KMS-11 (cell line): ENCODE measurements at regions not wholly inside any gene's neighbourhood (a gene's known extent, or its start where the extent isn't known, plus 50 kb on each side); places are given as distances from the start of the nearest gene placed in this dataset.

ENCODE experiments used
- H2AFZ ChIP-seq: fragments of 200-600 bp; sonication (generic); 2 replicates; pipeline ENCODE4 v1.6.1; 2016; ENCODE audit warnings: antibody characterized with exemption, mixed run types, low read depth
- H3K27ac ChIP-seq: fragments of 200-600 bp; sonication (generic); 2 replicates; pipeline ENCODE4 v1.6.1; 2016; ENCODE audit warnings: mild to moderate bottlenecking, mixed run types
- H3K27me3 ChIP-seq: fragments of 200-600 bp; sonication (generic); 2 replicates; pipeline ENCODE4 v1.6.1; 2017; ENCODE audit warnings: mild to moderate bottlenecking, low read depth, mixed run types, moderate library complexity; ENCODE audit not compliant: insufficient read depth
- H3K36me3 ChIP-seq: fragments of 200-600 bp; sonication (generic); 2 replicates; pipeline ENCODE4 v1.6.1; 2017; ENCODE audit warnings: mild to moderate bottlenecking, mixed run types; ENCODE audit not compliant: insufficient read depth
- H3K4me1 ChIP-seq: fragments of 200-600 bp; sonication (generic); 2 replicates; pipeline ENCODE4 v1.6.1; 2016; ENCODE audit warnings: mild to moderate bottlenecking, low read depth, mixed run types; ENCODE audit not compliant: poor library complexity, severe bottlenecking
- H3K4me2 ChIP-seq: fragments of 200-600 bp; sonication (generic); 2 replicates; pipeline ENCODE4 v1.7.0; 2016; ENCODE audit warnings: mild to moderate bottlenecking, mixed run types
- H3K4me3 ChIP-seq: fragments of 200-600 bp; sonication (generic); IDR thresholded peaks from 2 replicates; pipeline ENCODE4 v1.6.1; 2017; ENCODE audit warnings: low read depth, low read length, mixed read lengths; ENCODE audit not compliant: insufficient read depth
- H3K79me2 ChIP-seq: fragments of 200-600 bp; sonication (generic); 2 replicates; pipeline ENCODE4 v1.6.1; 2016; ENCODE audit warnings: low read depth, mixed run types; ENCODE audit not compliant: insufficient read depth
- H3K9ac ChIP-seq: fragments of 200-600 bp; sonication (generic); 2 replicates; pipeline ENCODE4 v1.6.1; 2016; ENCODE audit warnings: mild to moderate bottlenecking, mixed run types
- H4K20me1 ChIP-seq: fragments of 200-600 bp; sonication (generic); 2 replicates; pipeline ENCODE4 v1.6.1; 2016; ENCODE audit warnings: mild to moderate bottlenecking, mixed run types; ENCODE audit not compliant: insufficient read depth
- CTCF ChIP-seq: fragments of 200-600 bp; sonication (generic); conservative IDR thresholded peaks from 2 replicates; pipeline ENCODE4 v1.6.1; 2017; ENCODE audit warnings: low read depth, mild to moderate bottlenecking, antibody characterized with exemption, low read length, moderate library complexity, mixed read lengths

- no peak overlapping the region for H3K4me2 ChIP-seq
- no peaks in the 10 kb centered on the region for H4K20me1 ChIP-seq
- no peaks in the 10 kb centered on the region for H3K36me3 ChIP-seq
- no peak overlapping the region for H3K4me3 ChIP-seq
- H3K27ac ChIP-seq = no peak overlapping the region
- no peaks in the 10 kb centered on the region for H3K79me2 ChIP-seq
- H3K4me1 ChIP-seq = peaks cover 20% of the 10 kb centered on the region
- no peak overlapping the region for H3K9ac ChIP-seq
- H3K27me3 ChIP-seq = no peaks in the 10 kb centered on the region
- no peak for TF ChIP-seq CTCF
- H2AFZ ChIP-seq = no peak overlapping the region
Observed at GRCh38 chr1:194300340-194300739, 1113.9 kb upstream of the B3GALT2 start.

- Histone ChIP-seq H3K36me3 (no peaks in the 10 kb centered on the region), H2AFZ (no peak overlapping the region), H3K4me1 (peaks cover 35% of the 10 kb centered on the region)
Observed at GRCh38 chr1:194298007-194298598, 1111.7 kb upstream of the B3GALT2 start.

GRCh38 chr1:194297094-194297493 is 1110.7 kb upstream of the B3GALT2 start:
- no peak overlapping the region for H3K4me2 ChIP-seq
- H3K9ac ChIP-seq = no peak overlapping the region
- H2AFZ ChIP-seq = no peak overlapping the region
- no peaks in the 10 kb centered on the region for H3K27me3 ChIP-seq
- H3K27ac ChIP-seq = no peak overlapping the region
- H3K79me2 ChIP-seq = no peaks in the 10 kb centered on the region
- no peak for TF ChIP-seq CTCF
- no peaks in the 10 kb centered on the region for H3K36me3 ChIP-seq
- H4K20me1 ChIP-seq = no peaks in the 10 kb centered on the region
- peaks cover 35% of the 10 kb centered on the region for H3K4me1 ChIP-seq
- no peak overlapping the region for H3K4me3 ChIP-seq

More at GRCh38 chr1:194298007-194298598, 1111.7 kb upstream of the B3GALT2 start:
- Histone ChIP-seq H3K4me2 (no peak overlapping the region), H3K9ac (no peak overlapping the region), H4K20me1 (no peaks in the 10 kb centered on the region), H3K27me3 (no peaks in the 10 kb centered on the region), H3K4me3 (no peak overlapping the region), H3K79me2 (no peaks in the 10 kb centered on the region), H3K27ac (no peak overlapping the region)
- no peak for TF ChIP-seq CTCF

- Histone ChIP-seq H3K36me3 (no peaks in the 10 kb centered on the region), H3K4me2 (no peak overlapping the region), H3K4me1 (peaks cover 35% of the 10 kb centered on the region), H3K79me2 (no peaks in the 10 kb centered on the region), H3K4me3 (no peak overlapping the region), H3K9ac (no peak overlapping the region), H2AFZ (no peak overlapping the region), H3K27ac (no peak overlapping the region), H3K27me3 (no peaks in the 10 kb centered on the region), H4K20me1 (no peaks in the 10 kb centered on the region)
- TF ChIP-seq CTCF = no peak
Observed at GRCh38 chr1:194296201-194296600, 1109.8 kb upstream of the B3GALT2 start.
